ENCODE measurements at regions not wholly inside any gene's neighbourhood (a gene's known extent, or its start where the extent isn't known, plus 50 kb on each side); places are given as distances from the start of the nearest gene placed in this dataset.

DNA sequence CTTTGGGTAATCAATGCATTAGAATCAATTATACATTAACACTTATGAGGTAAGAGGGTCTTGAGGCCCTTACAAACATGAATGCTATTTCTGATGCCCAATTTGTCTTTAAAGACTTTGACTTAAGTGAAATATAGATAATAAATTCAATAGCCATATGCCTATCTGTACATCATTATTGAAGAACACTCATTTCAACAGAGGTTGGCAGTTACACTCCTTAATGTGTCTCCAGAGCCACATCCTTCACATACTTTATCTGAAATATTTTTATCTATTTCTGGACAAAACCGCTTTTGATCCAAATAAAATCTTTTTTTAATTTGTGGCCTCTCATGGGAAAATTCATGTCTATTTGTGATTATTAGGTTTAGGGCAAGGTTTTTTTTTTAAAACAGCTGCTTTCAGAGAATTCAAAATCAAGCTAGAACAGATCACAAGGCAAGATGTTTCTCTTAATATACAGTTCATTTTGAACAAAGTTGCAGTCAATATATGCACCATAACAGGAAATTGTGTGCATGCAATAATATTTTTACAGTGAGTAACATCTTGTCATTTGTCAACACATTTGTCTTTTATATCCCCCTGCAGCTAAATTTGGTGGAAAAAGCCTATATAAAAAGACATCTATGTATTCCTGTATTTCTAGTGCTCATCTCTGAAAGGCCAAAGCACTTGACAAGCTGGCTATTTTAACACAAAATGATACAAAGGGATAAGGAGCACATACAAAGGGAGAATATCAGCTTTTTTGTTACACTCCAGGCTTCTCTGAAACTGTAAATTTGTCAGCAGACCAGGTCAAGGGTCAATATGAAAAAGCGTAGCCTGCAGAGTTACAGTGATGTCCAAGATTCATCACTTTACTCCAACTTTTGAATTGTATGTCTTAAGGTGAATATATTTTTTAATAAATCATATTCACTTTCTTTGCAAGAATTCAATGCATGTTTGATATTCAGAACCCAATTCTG, 146.2 kb upstream of the DPH6 start:
- no peak for TF ChIP-seq PHB2 (IDR thresholded peaks at IDR 0.05; ENCODE audit: low read depth)
- TF ChIP-seq, protein P1, sequence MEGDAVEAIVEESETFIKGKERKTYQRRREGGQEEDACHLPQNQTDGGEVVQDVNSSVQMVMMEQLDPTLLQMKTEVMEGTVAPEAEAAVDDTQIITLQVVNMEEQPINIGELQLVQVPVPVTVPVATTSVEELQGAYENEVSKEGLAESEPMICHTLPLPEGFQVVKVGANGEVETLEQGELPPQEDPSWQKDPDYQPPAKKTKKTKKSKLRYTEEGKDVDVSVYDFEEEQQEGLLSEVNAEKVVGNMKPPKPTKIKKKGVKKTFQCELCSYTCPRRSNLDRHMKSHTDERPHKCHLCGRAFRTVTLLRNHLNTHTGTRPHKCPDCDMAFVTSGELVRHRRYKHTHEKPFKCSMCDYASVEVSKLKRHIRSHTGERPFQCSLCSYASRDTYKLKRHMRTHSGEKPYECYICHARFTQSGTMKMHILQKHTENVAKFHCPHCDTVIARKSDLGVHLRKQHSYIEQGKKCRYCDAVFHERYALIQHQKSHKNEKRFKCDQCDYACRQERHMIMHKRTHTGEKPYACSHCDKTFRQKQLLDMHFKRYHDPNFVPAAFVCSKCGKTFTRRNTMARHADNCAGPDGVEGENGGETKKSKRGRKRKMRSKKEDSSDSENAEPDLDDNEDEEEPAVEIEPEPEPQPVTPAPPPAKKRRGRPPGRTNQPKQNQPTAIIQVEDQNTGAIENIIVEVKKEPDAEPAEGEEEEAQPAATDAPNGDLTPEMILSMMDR (IDR thresholded peaks at IDR 0.05 in 2 of 3, conservative IDR thresholded peaks at IDR 0.05 in 1 of 3; ENCODE audit: insufficient read depth in 2 of 3, low read depth in 1 of 3, low read length in 3 of 3): no peak
